Gastroesophageal sphincter (tissue), 4 donors: ENCODE measurements at regions not wholly inside any gene's neighbourhood (a gene's known extent, or its start where the extent isn't known, plus 50 kb on each side); places are given as distances from the start of the nearest gene placed in this dataset.
A peak's percentile ranks its signal among the peaks of the same experiment; 100 is the strongest.
"Not testable (repeated sequence)": the region's sequence is repeated elsewhere in the genome, so short reads cannot be mapped to it uniquely, and the experiment has no call there.

Experiments
- ATAC-seq: fragments of 150-250 bp; one replicate; pipeline ENCODE4 v1.9.1; 2016; ENCODE audit warnings: mild to moderate bottlenecking, moderate library complexity
- H3K27ac ChIP-seq, 4 donors: fragments of 200-600 bp; sonication (generic) in 3 of 4; 1 replicate in 3 of 4; 2 replicates in 1 of 4; pipeline ENCODE4 v1.5.1; 2016 to 2019
- H3K27me3 ChIP-seq: fragments of 200-600 bp; sonication (generic); one replicate; pipeline ENCODE4 v1.5.1; 2019
- H3K36me3 ChIP-seq, 2 donors: fragments of 200-600 bp; sonication (generic); one replicate each; pipeline ENCODE4 v1.5.1; 2019; ENCODE audit warnings: control low read depth in 1 of 2
- H3K4me1 ChIP-seq, 3 donors: fragments of 200-600 bp; sonication (generic); 1 replicate in 2 of 3; 2 replicates in 1 of 3; pipeline ENCODE4 v1.5.1; 2016 to 2019; ENCODE audit warnings: control low read depth in 2 of 3
- H3K4me3 ChIP-seq, 2 donors: fragments of 200-600 bp; sonication (generic); one replicate each; pipeline ENCODE4 v1.5.1; 2019; ENCODE audit warnings: mild to moderate bottlenecking in 1 of 2, moderate library complexity in 1 of 2
- H3K9me3 ChIP-seq, 3 donors: fragments of 200-600 bp; sonication (generic); one replicate each; pipeline ENCODE4 v1.5.1; 2017 to 2019; ENCODE audit warnings: control low read depth in 2 of 3
- EP300 ChIP-seq: sonication (generic); formaldehyde crosslinking; IDR thresholded peaks from one replicate; pipeline ENCODE4 v1.6.1; 2017; ENCODE audit warnings: antibody characterized with exemption, mild to moderate bottlenecking
- POLR2A ChIP-seq, 2 donors: fragments of 450-650 bp; IDR thresholded peaks; one replicate each; pipeline ENCODE4 v1.6.1; 2017; ENCODE audit warnings: antibody characterized with exemption in 2 of 2, mild to moderate bottlenecking in 2 of 2, moderate library complexity in 1 of 2
- POLR2AphosphoS5 ChIP-seq: sonication (generic); formaldehyde crosslinking; IDR thresholded peaks from one replicate; pipeline ENCODE4 v1.6.1; 2017; ENCODE audit warnings: antibody characterized with exemption
- WGBS, 2 donors: methylation state at CpG; one replicate each; pipeline ENCODE4 v1.1.5; 2018; ENCODE audit warnings: low coverage in 1 of 2; 5-methylcytosine and 5-hydroxymethylcytosine counted together
- TF ChIP-seq, protein P1 (sequence below), 4 experiments: fragments of 200-600 bp in 2 of 4; fragments of 450-650 bp in 2 of 4; sonication (generic) in 1 of 4; IDR thresholded peaks; one replicate each; pipeline ENCODE4 v1.5.1; 2017 to 2019; ENCODE audit warnings: antibody characterized with exemption in 4 of 4, mild to moderate bottlenecking in 2 of 4, moderate library complexity in 2 of 4

DNA sequence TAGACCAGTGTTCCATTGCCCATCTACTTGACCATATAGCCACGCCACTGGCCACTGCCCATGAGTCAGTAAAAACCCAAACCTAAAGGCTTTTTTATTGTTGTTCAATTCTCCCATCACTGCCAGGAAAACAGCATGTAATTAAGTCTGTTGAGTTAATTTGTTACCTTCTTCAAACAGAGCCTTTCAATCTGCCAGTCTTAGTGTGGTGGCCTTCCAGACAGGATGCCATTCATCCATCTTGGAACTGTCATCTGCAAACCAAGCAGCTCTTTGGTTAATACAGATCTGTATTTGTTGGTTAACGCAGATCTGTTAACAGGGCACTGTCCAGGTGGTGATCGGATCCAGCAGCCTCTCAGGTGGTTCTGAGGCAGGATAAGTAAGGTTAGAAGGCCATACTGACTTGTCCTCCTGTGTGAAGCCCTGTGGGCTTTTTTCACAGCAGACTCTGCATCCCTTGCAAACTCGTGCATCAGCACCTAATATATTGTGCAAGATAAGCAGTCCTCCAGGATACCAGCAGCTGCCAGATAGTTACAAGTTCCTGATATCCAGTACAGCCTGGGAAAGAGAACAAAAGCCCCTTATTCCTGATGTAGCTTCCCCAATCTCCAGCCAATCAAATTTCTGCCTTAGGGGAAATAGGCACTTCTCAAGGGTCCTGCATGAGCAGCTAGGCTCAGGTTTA is 59.1 kb upstream of the DHRS4 start:
- Histone ChIP-seq H3K27ac (no peak overlapping the region), H3K36me3 (no peaks in the 10 kb centered on the region), H3K9me3 (no peaks in the 10 kb centered on the region), H3K27me3 (no peaks in the 10 kb centered on the region), H3K4me1 (no peaks in the 10 kb centered on the region), H3K4me3 (no peak overlapping the region)
- ATAC-seq: no peak
- TF ChIP-seq, protein P1, sequence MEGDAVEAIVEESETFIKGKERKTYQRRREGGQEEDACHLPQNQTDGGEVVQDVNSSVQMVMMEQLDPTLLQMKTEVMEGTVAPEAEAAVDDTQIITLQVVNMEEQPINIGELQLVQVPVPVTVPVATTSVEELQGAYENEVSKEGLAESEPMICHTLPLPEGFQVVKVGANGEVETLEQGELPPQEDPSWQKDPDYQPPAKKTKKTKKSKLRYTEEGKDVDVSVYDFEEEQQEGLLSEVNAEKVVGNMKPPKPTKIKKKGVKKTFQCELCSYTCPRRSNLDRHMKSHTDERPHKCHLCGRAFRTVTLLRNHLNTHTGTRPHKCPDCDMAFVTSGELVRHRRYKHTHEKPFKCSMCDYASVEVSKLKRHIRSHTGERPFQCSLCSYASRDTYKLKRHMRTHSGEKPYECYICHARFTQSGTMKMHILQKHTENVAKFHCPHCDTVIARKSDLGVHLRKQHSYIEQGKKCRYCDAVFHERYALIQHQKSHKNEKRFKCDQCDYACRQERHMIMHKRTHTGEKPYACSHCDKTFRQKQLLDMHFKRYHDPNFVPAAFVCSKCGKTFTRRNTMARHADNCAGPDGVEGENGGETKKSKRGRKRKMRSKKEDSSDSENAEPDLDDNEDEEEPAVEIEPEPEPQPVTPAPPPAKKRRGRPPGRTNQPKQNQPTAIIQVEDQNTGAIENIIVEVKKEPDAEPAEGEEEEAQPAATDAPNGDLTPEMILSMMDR (IDR thresholded peaks at IDR 0.05): no peak
- no peak for TF ChIP-seq POLR2A (IDR thresholded peaks at IDR 0.05)
- TF ChIP-seq POLR2AphosphoS5: no peak
- no peak for TF ChIP-seq EP300
- WGBS, 2 donors: 75 to 88% methylated on average over 2 to 3 of the region's 4 CpGs

DNA sequence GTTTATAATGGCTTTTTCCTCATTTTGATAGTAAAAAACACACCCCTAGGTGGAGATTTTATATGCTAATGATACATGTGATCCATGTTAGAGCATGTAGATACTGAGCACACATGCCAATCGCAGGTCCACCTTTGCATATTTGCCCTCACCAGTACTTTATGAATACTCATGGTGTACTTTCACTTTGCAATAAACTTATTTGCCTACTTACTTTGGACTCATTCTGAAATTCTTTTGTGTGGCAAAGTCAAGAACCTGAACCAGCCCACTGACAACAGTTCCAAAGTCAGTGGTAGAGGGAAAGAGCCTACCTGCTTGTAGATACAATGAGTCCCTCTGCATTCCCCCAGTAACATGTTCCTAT is 58.5 kb upstream of the DHRS4 start:
- no peaks in the 10 kb centered on the region for H3K4me1 ChIP-seq
- no peaks in the 10 kb centered on the region for H3K27me3 ChIP-seq
- WGBS, 2 donors: 86 to 100% methylated on average over 1 of the region's 1 CpG
- no peak for TF ChIP-seq POLR2AphosphoS5
- TF ChIP-seq, protein P1 (IDR thresholded peaks at IDR 0.05): no peak
- no peak for TF ChIP-seq EP300
- no peak for TF ChIP-seq POLR2A (IDR thresholded peaks at IDR 0.05)
- ATAC-seq: no peak
- no peak overlapping the region for H3K27ac ChIP-seq
- no peaks in the 10 kb centered on the region for H3K36me3 ChIP-seq
- no peaks in the 10 kb centered on the region for H3K9me3 ChIP-seq
- H3K4me3 ChIP-seq: no peak overlapping the region

DNA sequence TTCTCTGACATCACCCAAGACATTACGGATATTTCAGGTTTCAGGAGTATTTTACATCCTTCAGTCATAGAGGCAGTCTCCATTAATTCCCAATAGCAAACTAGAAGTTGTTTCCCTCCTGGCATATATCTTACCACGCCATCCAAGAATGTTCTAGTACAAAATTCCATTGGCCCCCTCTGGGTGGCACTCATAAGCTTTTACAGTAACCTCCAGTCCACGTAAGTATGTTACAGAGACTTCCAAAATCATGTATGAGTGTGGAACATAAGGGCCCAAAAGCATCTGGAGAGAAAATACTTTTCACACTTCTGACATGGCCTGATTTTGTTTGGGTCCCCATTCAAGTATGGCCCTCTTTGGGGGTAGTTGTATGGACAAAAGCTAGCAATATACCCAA is 58.1 kb upstream of the DHRS4 start:
- Histone ChIP-seq H3K4me3 (no peak overlapping the region), H3K4me1 (no peaks in the 10 kb centered on the region), H3K27ac (no peak overlapping the region), H3K27me3 (peaks cover 1% of the 10 kb centered on the region), H3K9me3 (no peaks in the 10 kb centered on the region), H3K36me3 (no peaks in the 10 kb centered on the region)
- ATAC-seq: no peak
- no peak for TF ChIP-seq POLR2AphosphoS5
- TF ChIP-seq, protein P1 (IDR thresholded peaks at IDR 0.05): peak in 1 of 4 experiments; percentile 23
- no peak for TF ChIP-seq POLR2A (IDR thresholded peaks at IDR 0.05)
- no peak for TF ChIP-seq EP300
- WGBS, 2 donors: 33 to 52% methylated on average over 2 to 3 of the region's 3 CpGs

DNA sequence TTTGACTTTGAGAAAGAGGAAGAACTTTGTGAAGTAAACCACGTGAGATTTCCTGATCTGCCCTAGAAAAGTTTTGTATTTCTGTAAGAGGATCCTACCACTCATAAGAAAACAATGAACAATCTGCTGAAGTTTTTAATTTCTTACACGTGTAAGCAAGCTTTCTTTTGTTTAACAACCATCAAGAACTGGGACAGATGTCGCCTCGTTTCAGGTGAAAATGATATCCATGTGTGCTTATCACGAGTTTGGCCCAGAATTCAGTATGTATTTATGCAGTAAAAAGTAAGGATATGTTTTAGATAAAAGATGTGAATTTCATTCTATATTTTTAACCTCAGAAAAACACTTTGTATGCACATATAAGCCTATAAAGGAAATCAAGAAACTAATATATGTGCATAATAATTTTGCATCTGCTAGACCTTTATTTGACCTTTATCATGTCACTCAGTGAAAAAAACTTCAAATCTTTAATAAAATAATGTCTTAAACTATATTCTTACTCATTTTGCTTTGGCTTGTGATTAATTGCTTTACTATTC is 56.9 kb upstream of the DHRS4 start:
- no peak overlapping the region for H3K27ac ChIP-seq

DNA sequence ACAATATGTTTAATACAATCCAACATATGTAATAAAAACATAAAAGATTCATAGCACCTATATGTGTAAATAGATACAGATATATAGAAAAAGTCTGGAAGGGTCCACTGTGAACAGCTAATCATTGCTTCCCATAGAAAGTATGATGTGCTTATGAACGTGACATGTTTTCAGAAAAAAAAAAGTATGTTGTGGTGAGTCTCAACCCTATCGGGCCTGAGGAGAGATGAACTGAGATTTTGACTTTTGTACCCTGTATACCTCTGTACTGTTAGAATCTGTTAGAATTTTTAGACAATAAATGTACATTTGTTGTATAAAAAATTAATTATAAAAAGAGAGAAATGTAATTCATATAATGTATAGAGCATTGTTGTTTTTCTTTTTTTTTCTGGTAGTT is 56.3 kb upstream of the DHRS4 start:
- H3K9me3 ChIP-seq, H3K4me3 ChIP-seq, H3K27me3 ChIP-seq, ATAC-seq, H3K4me1 ChIP-seq, H3K36me3 ChIP-seq, H3K27ac ChIP-seq: not testable (repeated sequence)
- 75 to 84% methylated on average over 2 of the region's 2 CpGs for WGBS, 2 donors

More for the DNA sequence above, 56.9 kb upstream of the DHRS4 start:
- Histone ChIP-seq H3K4me1 (no peaks in the 10 kb centered on the region), H3K4me3 (no peak overlapping the region), H3K36me3 (no peaks in the 10 kb centered on the region), H3K9me3 (no peaks in the 10 kb centered on the region), H3K27me3 (peaks cover 7% of the 10 kb centered on the region)
- ATAC-seq: no peak
- no peak for TF ChIP-seq POLR2A (IDR thresholded peaks at IDR 0.05)
- no peak for TF ChIP-seq EP300
- no peak for TF ChIP-seq POLR2AphosphoS5
- TF ChIP-seq, protein P1 (IDR thresholded peaks at IDR 0.05): no peak
- 59 to 70% methylated on average over 5 of the region's 5 CpGs for WGBS, 2 donors

DNA sequence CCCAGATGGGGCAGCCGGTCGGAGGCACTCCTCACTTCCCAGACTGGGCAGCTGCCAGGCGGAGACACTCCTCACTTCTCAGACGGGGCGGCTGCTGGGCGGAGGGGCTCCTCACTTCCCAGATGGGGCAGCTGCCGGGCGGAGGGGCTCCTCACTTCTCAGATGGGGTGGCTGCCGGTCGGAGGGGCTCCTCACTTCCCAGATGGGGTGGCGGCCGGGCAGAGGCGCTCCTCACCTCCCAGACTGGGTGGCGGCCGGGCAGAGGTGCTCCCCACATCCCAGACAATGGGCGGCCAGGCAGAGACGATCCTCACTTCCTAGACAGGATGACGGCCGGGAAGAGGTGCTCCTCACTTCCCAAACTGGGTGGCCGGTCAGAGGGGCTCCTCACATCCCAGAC is 55.2 kb upstream of the DHRS4 start:
- not testable (repeated sequence) for H3K36me3 ChIP-seq, ATAC-seq, H3K27me3 ChIP-seq, H3K27ac ChIP-seq, H3K4me3 ChIP-seq, H3K9me3 ChIP-seq, H3K4me1 ChIP-seq
- WGBS, 2 donors: no CpG with 5 or more reads among the region's 20 CpGs
